MM.1S (cell line): ENCODE measurements at regions not wholly inside any gene's neighbourhood (a gene's known extent, or its start where the extent isn't known, plus 50 kb on each side); places are given as distances from the start of the nearest gene placed in this dataset.

Experiments
- DNase-seq: peaks from one replicate; pipeline ENCODE4 v3.0.0-alpha.2; 2015
- H2AFZ ChIP-seq: fragments of 300-600 bp; sonication (generic); 2 replicates; pipeline ENCODE4 v1.6.0; 2016; ENCODE audit warnings: antibody characterized with exemption, low read length
- H3F3A ChIP-seq: fragments of 300-600 bp; sonication (generic); 2 replicates; pipeline ENCODE4 v1.6.1; 2016; ENCODE audit warnings: mild to moderate bottlenecking, antibody characterized with exemption, low read length, moderate library complexity, mixed read lengths; ENCODE audit not compliant: insufficient read depth
- H3K27ac ChIP-seq: fragments of 300-600 bp; sonication (generic); 2 replicates; pipeline ENCODE4 v1.5.1; 2016; ENCODE audit warnings: mild to moderate bottlenecking, low read length
- H3K27me3 ChIP-seq: fragments of 300-600 bp; sonication (generic); replicated peaks from 2 replicates; pipeline ENCODE4 v1.6.0; 2016; ENCODE audit warnings: low read length; ENCODE audit not compliant: insufficient read depth
- H3K36me3 ChIP-seq: fragments of 300-600 bp; sonication (generic); replicated peaks from 2 replicates; pipeline ENCODE4 v1.6.1; 2016; ENCODE audit warnings: mild to moderate bottlenecking, low read length, mixed read lengths; ENCODE audit not compliant: insufficient read depth
- H3K4me1 ChIP-seq: fragments of 300-600 bp; sonication (generic); 2 replicates; pipeline ENCODE4 v1.6.1; 2016; ENCODE audit warnings: low read length, mixed read lengths
- H3K4me2 ChIP-seq: fragments of 300-600 bp; sonication (generic); 2 replicates; pipeline ENCODE4 v1.6.0; 2016; ENCODE audit warnings: low read depth, low read length
- H3K4me3 ChIP-seq: fragments of 300-600 bp; sonication (generic); 2 replicates; pipeline ENCODE4 v1.5.1; 2016; ENCODE audit warnings: low read length, mixed read lengths
- H3K79me2 ChIP-seq: fragments of 300-600 bp; sonication (generic); 2 replicates; pipeline ENCODE4 v1.6.1; 2016; ENCODE audit warnings: mixed run types, low read length, mixed read lengths
- H3K9ac ChIP-seq: fragments of 300-600 bp; sonication (generic); 2 replicates; pipeline ENCODE4 v1.6.1; 2016; ENCODE audit warnings: low read length, mixed read lengths
- H3K9me2 ChIP-seq: fragments of 300-600 bp; sonication (generic); replicated peaks from 2 replicates; pipeline ENCODE4 v1.6.1; 2016; ENCODE audit warnings: mild to moderate bottlenecking, low read length, mixed read lengths; ENCODE audit not compliant: insufficient read depth
- H3K9me3 ChIP-seq: fragments of 300-600 bp; sonication (generic); replicated peaks from 2 replicates; pipeline ENCODE4 v1.6.1; 2016; ENCODE audit warnings: mild to moderate bottlenecking, low read length, mixed read lengths; ENCODE audit not compliant: insufficient read depth
- H4K20me1 ChIP-seq: fragments of 300-600 bp; sonication (generic); 2 replicates; pipeline ENCODE4 v1.6.1; 2016; ENCODE audit warnings: mild to moderate bottlenecking, low read length, moderate library complexity, mixed read lengths; ENCODE audit not compliant: insufficient read depth
- EZH2 ChIP-seq: fragments of 300-600 bp; sonication (generic); optimal IDR thresholded peaks from 2 replicates; pipeline ENCODE3; 2017; ENCODE audit warnings: low read depth, mild to moderate bottlenecking, antibody characterized with exemption, low read length, mixed read lengths
- EZH2phosphoT487 ChIP-seq: fragments of 300-600 bp; sonication (generic); IDR thresholded peaks from 2 replicates; pipeline ENCODE4 v1.6.1; 2018; ENCODE audit warnings: antibody characterized with exemption, low read length
- TF ChIP-seq, protein P1 (sequence below): fragments of 300-600 bp; sonication (generic); IDR thresholded peaks from 2 replicates; pipeline ENCODE4 v1.5.1; 2016; ENCODE audit warnings: antibody characterized with exemption, low read length, mixed read lengths

DNA sequence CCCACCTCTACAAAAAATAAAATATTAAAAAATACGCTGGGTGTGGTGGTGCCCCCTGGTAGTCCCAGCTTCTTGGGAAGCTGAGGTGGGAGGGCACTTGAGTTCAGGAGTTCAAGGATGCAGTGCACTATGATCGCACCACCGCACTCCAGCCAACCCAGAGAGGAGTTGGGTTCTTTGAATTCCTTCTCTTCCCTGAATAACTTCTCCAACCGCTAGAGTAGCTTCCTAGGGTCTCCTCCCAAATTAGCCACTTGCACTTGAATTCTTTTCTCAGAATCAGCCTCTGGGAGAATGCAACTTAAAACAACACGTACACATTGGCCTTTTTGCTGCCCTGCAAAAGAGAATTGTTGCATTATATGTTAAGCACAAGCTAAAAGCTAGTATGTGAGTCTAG lies 272.5 kb downstream of the ABHD5 start:
- no peak for TF ChIP-seq EZH2
- TF ChIP-seq, protein P1, sequence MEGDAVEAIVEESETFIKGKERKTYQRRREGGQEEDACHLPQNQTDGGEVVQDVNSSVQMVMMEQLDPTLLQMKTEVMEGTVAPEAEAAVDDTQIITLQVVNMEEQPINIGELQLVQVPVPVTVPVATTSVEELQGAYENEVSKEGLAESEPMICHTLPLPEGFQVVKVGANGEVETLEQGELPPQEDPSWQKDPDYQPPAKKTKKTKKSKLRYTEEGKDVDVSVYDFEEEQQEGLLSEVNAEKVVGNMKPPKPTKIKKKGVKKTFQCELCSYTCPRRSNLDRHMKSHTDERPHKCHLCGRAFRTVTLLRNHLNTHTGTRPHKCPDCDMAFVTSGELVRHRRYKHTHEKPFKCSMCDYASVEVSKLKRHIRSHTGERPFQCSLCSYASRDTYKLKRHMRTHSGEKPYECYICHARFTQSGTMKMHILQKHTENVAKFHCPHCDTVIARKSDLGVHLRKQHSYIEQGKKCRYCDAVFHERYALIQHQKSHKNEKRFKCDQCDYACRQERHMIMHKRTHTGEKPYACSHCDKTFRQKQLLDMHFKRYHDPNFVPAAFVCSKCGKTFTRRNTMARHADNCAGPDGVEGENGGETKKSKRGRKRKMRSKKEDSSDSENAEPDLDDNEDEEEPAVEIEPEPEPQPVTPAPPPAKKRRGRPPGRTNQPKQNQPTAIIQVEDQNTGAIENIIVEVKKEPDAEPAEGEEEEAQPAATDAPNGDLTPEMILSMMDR, result no peak
- TF ChIP-seq EZH2phosphoT487, result no peak
- Histone ChIP-seq H3K36me3 (no peaks in the 10 kb centered on the region), H3K9me3 (no peaks in the 10 kb centered on the region), H3K4me3 (no peak overlapping the region), H3K9me2 (no peaks in the 10 kb centered on the region), H3K79me2 (no peaks in the 10 kb centered on the region), H3K9ac (no peak overlapping the region), H3K27me3 (no peaks in the 10 kb centered on the region), H4K20me1 (no peaks in the 10 kb centered on the region), H3K4me2 (no peak overlapping the region), H3K27ac (no peak overlapping the region), H3K4me1 (peaks cover 9% of the 10 kb centered on the region), H2AFZ (no peak overlapping the region), H3F3A (no peaks in the 10 kb centered on the region)
- DNase-seq, result no peak

DNA sequence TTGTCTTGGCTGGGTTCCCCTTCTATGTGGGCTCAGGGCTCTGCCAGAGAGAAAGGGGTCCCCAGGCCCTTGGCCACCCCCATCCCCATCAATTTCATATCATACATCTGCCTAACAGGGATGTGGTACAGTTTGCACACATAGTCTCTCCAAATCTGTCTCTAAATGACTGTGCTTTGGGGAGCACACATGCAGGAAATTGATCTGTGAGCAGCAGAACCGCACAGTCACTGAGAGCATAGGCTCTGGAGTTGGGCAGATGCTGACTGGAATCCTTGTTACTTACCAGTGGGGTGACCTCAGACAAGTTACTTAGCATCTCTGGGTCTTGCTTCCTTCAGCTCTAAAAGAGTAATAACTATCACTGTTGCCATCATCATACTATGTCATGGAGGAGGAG lies 273.9 kb downstream of the ABHD5 start:
- H2AFZ ChIP-seq, result no peak overlapping the region
- no peak overlapping the region for H3K4me2 ChIP-seq
- H4K20me1 ChIP-seq, result no peaks in the 10 kb centered on the region
- H3K9ac ChIP-seq, result no peak overlapping the region
- TF ChIP-seq EZH2, result no peak
- H3K79me2 ChIP-seq, result no peaks in the 10 kb centered on the region
- H3K4me3 ChIP-seq, result no peak overlapping the region
- no peak overlapping the region for H3K27ac ChIP-seq
- H3K27me3 ChIP-seq, result no peaks in the 10 kb centered on the region
- H3K36me3 ChIP-seq, result no peaks in the 10 kb centered on the region
- DNase-seq, result no peak
- no peaks in the 10 kb centered on the region for H3K9me3 ChIP-seq
- H3F3A ChIP-seq, result no peaks in the 10 kb centered on the region
- no peaks in the 10 kb centered on the region for H3K9me2 ChIP-seq
- no peaks in the 10 kb centered on the region for H3K4me1 ChIP-seq

DNA sequence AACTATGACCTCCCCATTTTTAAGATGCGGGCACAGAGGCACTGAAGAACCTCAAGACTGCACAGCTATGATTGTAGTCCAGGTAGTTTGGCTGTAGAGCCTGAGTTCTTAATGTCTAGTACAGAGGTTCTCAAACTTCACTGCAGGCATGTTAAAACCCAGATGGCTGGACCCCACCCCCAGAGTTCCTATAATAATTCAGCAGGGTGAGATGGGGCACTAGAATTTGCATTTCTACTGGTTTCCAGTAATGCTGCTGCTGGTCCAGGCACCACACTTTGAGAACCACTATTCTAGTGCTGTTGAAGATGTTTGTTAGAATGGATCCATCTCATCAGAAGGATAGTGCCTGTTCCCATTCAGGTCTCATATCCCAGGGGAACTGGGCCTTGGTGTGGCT lies 274.9 kb downstream of the ABHD5 start:
- no peaks in the 10 kb centered on the region for H3K4me1 ChIP-seq
- no peak for DNase-seq
- H3K27me3 ChIP-seq, result no peaks in the 10 kb centered on the region
- H4K20me1 ChIP-seq, result no peaks in the 10 kb centered on the region
- no peaks in the 10 kb centered on the region for H3F3A ChIP-seq
- H3K9me2 ChIP-seq, result no peaks in the 10 kb centered on the region
- H3K27ac ChIP-seq, result no peak overlapping the region
- no peak overlapping the region for H2AFZ ChIP-seq
- H3K9me3 ChIP-seq, result no peaks in the 10 kb centered on the region
- no peak overlapping the region for H3K9ac ChIP-seq
- no peaks in the 10 kb centered on the region for H3K36me3 ChIP-seq
- TF ChIP-seq EZH2phosphoT487 (no peak), EZH2 (no peak)
- TF ChIP-seq, protein P1, result no peak
- H3K4me2 ChIP-seq, result no peak overlapping the region
- no peak overlapping the region for H3K4me3 ChIP-seq
- H3K79me2 ChIP-seq, result no peaks in the 10 kb centered on the region

DNA sequence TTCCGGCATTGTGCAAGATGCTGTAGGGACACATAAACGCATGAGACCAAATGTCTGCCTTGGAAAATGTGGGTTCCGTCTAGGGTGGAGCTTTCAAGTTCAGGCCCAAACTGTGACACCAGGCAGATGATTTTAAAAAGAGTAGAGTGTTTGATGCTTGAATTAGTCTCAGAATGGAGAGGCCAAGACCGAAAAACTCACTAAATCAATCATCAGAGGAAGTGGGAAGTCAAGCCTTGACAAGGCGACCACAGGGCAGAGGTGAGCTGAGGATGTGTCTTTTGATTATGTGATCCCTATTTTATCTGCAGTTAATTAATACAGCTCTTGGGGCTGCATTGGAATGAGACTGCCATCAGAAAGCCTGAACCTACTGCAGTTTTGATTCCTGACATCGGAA lies 275.4 kb downstream of the ABHD5 start:
- H3K36me3 ChIP-seq, result no peaks in the 10 kb centered on the region
- H3K4me2 ChIP-seq, result no peak overlapping the region
- H4K20me1 ChIP-seq, result no peaks in the 10 kb centered on the region
- no peaks in the 10 kb centered on the region for H3K79me2 ChIP-seq
- no peak overlapping the region for H3K27ac ChIP-seq
- no peak overlapping the region for H3K4me3 ChIP-seq
- TF ChIP-seq, protein P1, result no peak
- TF ChIP-seq EZH2phosphoT487 (no peak), EZH2 (no peak)
- H3F3A ChIP-seq, result no peaks in the 10 kb centered on the region
- H2AFZ ChIP-seq, result no peak overlapping the region
- no peak overlapping the region for H3K9ac ChIP-seq
- H3K9me2 ChIP-seq, result no peaks in the 10 kb centered on the region
- H3K4me1 ChIP-seq, result no peaks in the 10 kb centered on the region
- H3K27me3 ChIP-seq, result no peaks in the 10 kb centered on the region
- H3K9me3 ChIP-seq, result no peaks in the 10 kb centered on the region
- no peak for DNase-seq
